B cell (primary cell): ENCODE measurements at regions not wholly inside any gene's neighbourhood (a gene's known extent, or its start where the extent isn't known, plus 50 kb on each side); places are given as distances from the start of the nearest gene placed in this dataset.

Experiments
- ATAC-seq: fragments of 200-7000 bp; cut with Tn5 transposase; one replicate; pipeline ENCODE4 v1.10.0; 2021; ENCODE audit warnings: low read depth, mild to moderate bottlenecking, moderate number of reproducible peaks, moderate library complexity
- CTCF ChIA-PET: fragments of 350-600 bp; sonication (Branson Sonifier 250); formaldehyde crosslinking; loops from one replicate; lab custom pipeline; 2021; ENCODE audit warnings: antibody characterized with exemption, inconsistent platforms; lab: Charles Lee
- POLR2A ChIA-PET: fragments of 350-600 bp; sonication (Branson Sonifier 250); formaldehyde crosslinking; loops from one replicate; lab custom pipeline; 2021; ENCODE audit warnings: antibody characterized with exemption; lab: Charles Lee
- DNase-seq: peaks from one replicate; pipeline ENCODE4 v3.0.0; 2013
- H2AFZ ChIP-seq: 2 replicates; pipeline ENCODE4 v1.6.1; 2012; ENCODE audit warnings: mild to moderate bottlenecking, low read depth, low read length; ENCODE audit not compliant: insufficient read depth, poor library complexity, severe bottlenecking
- H3K27ac ChIP-seq, 2 donors: 1 replicate in 1 of 2; 2 replicates in 1 of 2; pipeline ENCODE4 v1.5.1; 2012 to 2013; ENCODE audit warnings: low read length in 2 of 2, mild to moderate bottlenecking in 2 of 2, moderate library complexity in 1 of 2
- H3K27me3 ChIP-seq, 4 experiments: fragments of 200-600 bp in 1 of 4; sonication (generic) in 1 of 4; replicated peaks in 1 of 4; 1 replicate in 2 of 4; 2 replicates in 2 of 4; pipeline versions ENCODE4 v1.6.1 to v1.7.0; 2013 to 2016; ENCODE audit warnings: low read length in 3 of 4, mild to moderate bottlenecking in 2 of 4, mixed read lengths in 1 of 4, moderate library complexity in 1 of 4; ENCODE audit not compliant: insufficient read depth in 4 of 4, control insufficient read depth in 3 of 4; ENCODE audit errors: control extremely low read depth in 1 of 4
- H3K36me3 ChIP-seq, 2 experiments: replicated peaks in 1 of 2; 1 replicate in 1 of 2; 2 replicates in 1 of 2; pipeline versions ENCODE4 v1.6.1 to v1.7.1; 2013; ENCODE audit warnings: low read length in 1 of 2; ENCODE audit not compliant: insufficient read depth in 2 of 2, control insufficient read depth in 1 of 2; ENCODE audit errors: control extremely low read depth in 1 of 2, extremely low read depth in 1 of 2
- H3K4me1 ChIP-seq, 2 donors: fragments of 200-600 bp in 1 of 2; sonication (generic) in 1 of 2; 1 replicate in 1 of 2; 2 replicates in 1 of 2; pipeline versions ENCODE4 v1.5.1 to v1.6.1; 2013 to 2017; ENCODE audit warnings: low read length in 2 of 2; ENCODE audit not compliant: control insufficient read depth in 2 of 2, insufficient read depth in 2 of 2
- H3K4me2 ChIP-seq: replicated peaks from 2 replicates; pipeline ENCODE3; 2012; ENCODE audit warnings: mild to moderate bottlenecking, low read depth, low read length; ENCODE audit not compliant: poor library complexity, severe bottlenecking
- H3K4me3 ChIP-seq, 5 experiments: fragments of 200-600 bp in 1 of 5; sonication (generic) in 1 of 5; 1 replicate in 3 of 5; 2 replicates in 2 of 5; pipeline versions ENCODE4 v1.5.1 to v1.7.0; 2011 to 2016; ENCODE audit warnings: low read length in 4 of 5, mild to moderate bottlenecking in 4 of 5, low read depth in 2 of 5, control low read depth in 1 of 5, moderate library complexity in 1 of 5; ENCODE audit not compliant: insufficient read depth in 1 of 5; ENCODE audit errors: control extremely low read depth in 1 of 5, extremely low read depth in 1 of 5
- H3K79me2 ChIP-seq: fragments of 200-600 bp; sonication (generic); one replicate; pipeline ENCODE4 v1.6.0; 2016; ENCODE audit warnings: low read length; ENCODE audit not compliant: control insufficient read depth, insufficient read depth
- H3K9ac ChIP-seq: fragments of 200-600 bp; sonication (generic); 2 replicates; pipeline ENCODE4 v1.6.1; 2017; ENCODE audit warnings: mild to moderate bottlenecking, low read length, moderate library complexity
- H3K9me3 ChIP-seq, 3 donors: one replicate each; pipeline versions ENCODE4 v1.6.1 to v1.7.1; 2013; ENCODE audit warnings: low read length in 2 of 3; ENCODE audit not compliant: control insufficient read depth in 2 of 3, insufficient read depth in 1 of 3; ENCODE audit errors: control extremely low read depth in 1 of 3
- H4K20me1 ChIP-seq: 2 replicates; pipeline ENCODE4 v1.6.0; 2012; ENCODE audit warnings: mild to moderate bottlenecking, low read length; ENCODE audit not compliant: insufficient read depth, control insufficient read depth, poor library complexity, severe bottlenecking
- H3K27ac Mint-ChIP-seq: one replicate; pipeline ENCODE4 v1.8.0; 2021; ENCODE audit warnings: mixed read lengths
- H3K27me3 Mint-ChIP-seq: one replicate; pipeline ENCODE4 v1.8.0; 2021; ENCODE audit warnings: mixed read lengths
- H3K4me1 Mint-ChIP-seq: one replicate; pipeline ENCODE4 v1.8.0; 2021; ENCODE audit warnings: mixed read lengths
- H3K4me3 Mint-ChIP-seq: one replicate; pipeline ENCODE4 v1.8.0; 2021; ENCODE audit warnings: mixed read lengths
- H3K9me3 Mint-ChIP-seq: one replicate; pipeline ENCODE4 v1.8.0; 2022; ENCODE audit warnings: mixed read lengths; ENCODE audit not compliant: insufficient read depth
- CTCF ChIP-seq: fragments of 200-600 bp; IDR thresholded peaks from one replicate; pipeline ENCODE4 v1.8.0; 2022; ENCODE audit warnings: antibody characterized with exemption, mild to moderate bottlenecking
- EZH2 ChIP-seq: IDR thresholded peaks from 2 replicates; pipeline ENCODE4 v1.6.1; 2012; ENCODE audit warnings: borderline replicate concordance, low read depth, mild to moderate bottlenecking, moderate library complexity, low read length; ENCODE audit not compliant: insufficient read depth, poor library complexity, severe bottlenecking
- WGBS: methylation state at CpG from one replicate; pipeline ENCODE4 v1.1.5; 2013; ENCODE audit warnings: missing lambda C conversion rate; ENCODE audit not compliant: insufficient coverage; 5-methylcytosine and 5-hydroxymethylcytosine counted together
- intact Hi-C: fragments of 100-400 bp; cut with micrococcal nuclease; formaldehyde crosslinking; loops from one replicate; pipeline ENCODE4 v1.10.0; 2022

GRCh38 chr1:220363196-220363837 is 91.1 kb upstream of the RAB3GAP2 start:
- Histone ChIP-seq H2AFZ (no peak overlapping the region), H3K27me3 (no peaks in the 10 kb centered on the region), H3K4me1 (no peaks in the 10 kb centered on the region), H3K4me2 (no peak overlapping the region), H4K20me1 (no peaks in the 10 kb centered on the region), H3K9ac (no peak overlapping the region), H3K79me2 (no peaks in the 10 kb centered on the region), H3K4me3 (no peak overlapping the region), H3K9me3 (no peaks in the 10 kb centered on the region), H3K27ac (no peak overlapping the region), H3K36me3 (no peaks in the 10 kb centered on the region)
- H3K9me3 Mint-ChIP-seq, result peaks cover 12% of the 10 kb centered on the region
- ChIA-PET POLR2A (no interaction called here), CTCF (interaction anchor here (0.8 kb wide), 1 partner anchor 10 kb away, joined by 3 read pairs; no protein-coding TSS in a partner anchor)
- no peak overlapping the region for H3K4me3 Mint-ChIP-seq
- DNase-seq (no peak), ATAC-seq (no peak)
- H3K27ac Mint-ChIP-seq, result no peak overlapping the region
- H3K27me3 Mint-ChIP-seq, result peaks cover 23% of the 10 kb centered on the region
- no peak for TF ChIP-seq EZH2
- TF ChIP-seq CTCF, result no peak
- no peaks in the 10 kb centered on the region for H3K4me1 Mint-ChIP-seq
- intact Hi-C loops, result no loop called here
- WGBS, result 85% methylated on average over 4 of the region's 5 CpGs

GRCh38 chr1:220356981-220357850 is 85.0 kb upstream of the RAB3GAP2 start:
- CTCF ChIA-PET, result interaction anchor here (0.5 kb wide), 1 partner anchor 464 kb away, joined by 4 read pairs; no protein-coding TSS in a partner anchor
- 100% methylated on average over 1 of the region's 6 CpGs for WGBS

More at GRCh38 chr1:220356981-220357850, 85.0 kb upstream of the RAB3GAP2 start:
- intact Hi-C loops, result no loop called here
- Histone ChIP-seq H3K4me2 (no peak overlapping the region), H3K4me3 (no peak overlapping the region), H3K4me1 (no peaks in the 10 kb centered on the region), H3K36me3 (no peaks in the 10 kb centered on the region), H3K9ac (no peak overlapping the region), H2AFZ (no peak overlapping the region), H3K27me3 (no peaks in the 10 kb centered on the region), H3K79me2 (no peaks in the 10 kb centered on the region), H3K27ac (no peak overlapping the region), H3K9me3 (no peaks in the 10 kb centered on the region), H4K20me1 (no peaks in the 10 kb centered on the region)
- Mint-ChIP-seq H3K9me3 (peaks cover 4% of the 10 kb centered on the region), H3K27ac (no peak overlapping the region), H3K4me1 (no peaks in the 10 kb centered on the region), H3K27me3 (peaks cover 13% of the 10 kb centered on the region), H3K4me3 (no peak overlapping the region)
- POLR2A ChIA-PET, result no interaction called here
- TF ChIP-seq CTCF, result no peak
- no peak for TF ChIP-seq EZH2
- ATAC-seq, result no peak
- DNase-seq, result no peak
